ENCODE measurements at regions not wholly inside any gene's neighbourhood (a gene's known extent, or its start where the extent isn't known, plus 50 kb on each side); places are given as distances from the start of the nearest gene placed in this dataset.

DNA sequence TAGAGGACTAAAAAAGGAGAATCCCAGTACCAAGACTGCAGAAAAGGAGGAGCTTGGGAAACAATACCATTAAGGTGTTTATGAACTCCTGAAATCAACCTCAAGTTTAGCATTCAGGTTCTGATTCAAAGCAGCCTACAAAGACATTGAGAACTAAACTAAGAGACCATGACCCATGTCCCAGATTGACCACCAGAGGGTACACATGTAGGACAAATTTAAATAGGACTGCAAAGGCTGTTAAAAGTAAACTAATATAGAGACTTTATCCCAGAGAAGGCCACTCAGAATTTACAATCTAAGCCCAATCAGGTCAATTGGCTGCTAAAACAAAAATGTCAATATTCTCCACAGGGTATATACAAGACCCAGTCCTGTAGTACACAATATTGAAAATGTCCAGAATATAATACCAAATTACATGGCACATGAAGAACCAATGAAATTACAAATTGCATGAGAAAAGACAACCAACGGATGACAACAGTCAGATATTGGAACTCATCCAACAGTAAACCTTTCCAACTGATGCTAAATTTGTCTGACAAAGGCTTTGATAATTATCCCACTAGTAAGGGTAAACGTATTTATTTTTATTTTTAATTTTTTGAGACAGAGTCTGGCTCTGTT, 682.4 kb downstream of the UQCRFS1 start:
- TF ChIP-seq, protein P1, sequence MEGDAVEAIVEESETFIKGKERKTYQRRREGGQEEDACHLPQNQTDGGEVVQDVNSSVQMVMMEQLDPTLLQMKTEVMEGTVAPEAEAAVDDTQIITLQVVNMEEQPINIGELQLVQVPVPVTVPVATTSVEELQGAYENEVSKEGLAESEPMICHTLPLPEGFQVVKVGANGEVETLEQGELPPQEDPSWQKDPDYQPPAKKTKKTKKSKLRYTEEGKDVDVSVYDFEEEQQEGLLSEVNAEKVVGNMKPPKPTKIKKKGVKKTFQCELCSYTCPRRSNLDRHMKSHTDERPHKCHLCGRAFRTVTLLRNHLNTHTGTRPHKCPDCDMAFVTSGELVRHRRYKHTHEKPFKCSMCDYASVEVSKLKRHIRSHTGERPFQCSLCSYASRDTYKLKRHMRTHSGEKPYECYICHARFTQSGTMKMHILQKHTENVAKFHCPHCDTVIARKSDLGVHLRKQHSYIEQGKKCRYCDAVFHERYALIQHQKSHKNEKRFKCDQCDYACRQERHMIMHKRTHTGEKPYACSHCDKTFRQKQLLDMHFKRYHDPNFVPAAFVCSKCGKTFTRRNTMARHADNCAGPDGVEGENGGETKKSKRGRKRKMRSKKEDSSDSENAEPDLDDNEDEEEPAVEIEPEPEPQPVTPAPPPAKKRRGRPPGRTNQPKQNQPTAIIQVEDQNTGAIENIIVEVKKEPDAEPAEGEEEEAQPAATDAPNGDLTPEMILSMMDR (IDR thresholded peaks at IDR 0.05) = no peak
- Mint-ChIP-seq H3K27me3 (ENCODE audit: low read depth, poor library complexity) (peaks cover 3% of the 10 kb centered on the region), H3K27ac (no peak overlapping the region), H3K4me1 (no peaks in the 10 kb centered on the region), H3K36me3 (ENCODE audit: low read depth) (peaks cover 5% of the 10 kb centered on the region), H3K9me3 (peaks cover 33% of the 10 kb centered on the region), H3K4me3 (no peak overlapping the region)
- no peak for DNase-seq

GRCh38 chr19:28526038-28526437, 686.9 kb downstream of the UQCRFS1 start:
- Mint-ChIP-seq H3K4me3 (no peak overlapping the region), H3K36me3 (ENCODE audit: low read depth) (no peaks in the 10 kb centered on the region), H3K4me1 (peaks cover 1% of the 10 kb centered on the region), H3K9me3 (peaks cover 11% of the 10 kb centered on the region), H3K27ac (no peak overlapping the region), H3K27me3 (ENCODE audit: low read depth, poor library complexity) (no peaks in the 10 kb centered on the region)
- no peak for DNase-seq
- TF ChIP-seq, protein P1 (IDR thresholded peaks at IDR 0.05) = no peak

GRCh38 chr19:28523619-28524018, 689.3 kb downstream of the UQCRFS1 start:
- H3K4me1 Mint-ChIP-seq = peaks cover 26% of the 10 kb centered on the region
- H3K36me3 Mint-ChIP-seq (ENCODE audit: low read depth) = no peaks in the 10 kb centered on the region
- TF ChIP-seq, protein P1 (IDR thresholded peaks at IDR 0.05) = no peak
- H3K9me3 Mint-ChIP-seq = peaks cover 11% of the 10 kb centered on the region
- no peak for DNase-seq
- no peaks in the 10 kb centered on the region for H3K27me3 Mint-ChIP-seq (ENCODE audit: low read depth, poor library complexity)
- no peak overlapping the region for H3K4me3 Mint-ChIP-seq
- no peak overlapping the region for H3K27ac Mint-ChIP-seq

DNA sequence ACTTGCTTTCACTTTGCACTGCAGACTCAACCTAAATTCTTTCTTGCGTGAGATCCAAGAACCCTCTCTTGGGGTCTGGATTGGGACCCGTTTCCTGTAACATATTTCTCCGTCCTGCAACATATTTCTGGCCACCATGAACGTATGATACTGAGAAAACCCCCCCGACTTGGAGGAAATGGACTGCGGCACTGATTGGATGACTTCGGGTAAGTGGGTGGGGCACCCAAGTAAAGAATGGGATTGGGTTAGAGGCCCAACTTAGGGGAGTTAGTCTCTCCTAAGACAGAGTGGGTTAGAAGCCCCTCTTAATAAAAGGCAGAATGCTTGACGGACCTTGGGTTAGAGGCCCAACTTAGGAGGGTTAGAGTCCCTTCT, 690.4 kb downstream of the UQCRFS1 start:
- H3K27me3 Mint-ChIP-seq (ENCODE audit: low read depth, poor library complexity) = no peaks in the 10 kb centered on the region
- no peak overlapping the region for H3K4me3 Mint-ChIP-seq
- H3K27ac Mint-ChIP-seq = no peak overlapping the region
- H3K36me3 Mint-ChIP-seq (ENCODE audit: low read depth) = no peaks in the 10 kb centered on the region
- TF ChIP-seq, protein P1 (IDR thresholded peaks at IDR 0.05) = no peak
- peaks cover 29% of the 10 kb centered on the region for H3K4me1 Mint-ChIP-seq
- H3K9me3 Mint-ChIP-seq = peaks cover 11% of the 10 kb centered on the region
- no peak for DNase-seq

DNA sequence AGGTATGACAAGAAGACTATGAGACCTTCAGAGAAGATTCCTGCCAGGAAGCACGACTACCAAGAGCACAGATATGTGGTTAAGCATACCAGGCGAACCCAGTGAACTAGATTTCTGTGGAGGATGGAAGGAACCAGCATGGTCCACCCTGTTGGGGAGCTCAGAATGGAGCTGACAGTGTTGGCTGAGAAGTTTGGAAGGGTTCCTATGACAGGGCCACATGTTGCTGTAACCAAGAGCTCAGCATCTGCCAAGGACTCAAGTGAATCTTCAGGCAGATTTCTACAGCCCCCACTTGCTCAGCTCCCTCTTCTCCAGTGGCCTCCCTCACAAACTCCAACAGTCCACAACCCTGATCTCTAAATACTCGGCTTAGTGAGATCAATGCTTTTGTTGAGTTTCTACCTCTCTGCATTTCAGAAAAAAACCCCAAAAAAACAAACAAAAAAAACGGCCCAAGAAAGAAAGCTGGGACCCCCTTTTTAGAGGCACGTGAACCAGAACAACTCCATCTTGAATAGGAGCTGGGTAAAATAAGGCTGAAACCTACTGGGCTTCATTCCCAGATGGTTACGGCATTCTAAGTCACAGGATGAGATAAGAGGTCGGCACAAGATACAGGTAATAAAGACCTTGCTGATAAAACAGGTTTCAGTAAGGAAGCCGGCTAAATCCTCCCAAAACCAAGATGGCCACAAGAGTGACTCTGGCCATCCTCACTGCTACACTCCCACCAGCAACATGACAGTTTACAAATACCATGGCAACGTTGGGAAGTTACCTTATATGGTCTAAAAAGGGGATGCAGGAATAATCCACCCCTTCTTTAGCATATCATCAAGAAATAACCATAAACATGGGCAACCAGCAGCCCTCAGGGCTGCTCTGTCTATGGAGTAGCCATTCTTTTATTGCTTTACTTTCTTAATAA, 691.1 kb downstream of the UQCRFS1 start:
- no peak overlapping the region for H3K4me3 Mint-ChIP-seq
- H3K9me3 Mint-ChIP-seq = peaks cover 11% of the 10 kb centered on the region
- TF ChIP-seq, protein P1 (IDR thresholded peaks at IDR 0.05) = no peak
- no peak overlapping the region for H3K27ac Mint-ChIP-seq
- H3K36me3 Mint-ChIP-seq (ENCODE audit: low read depth) = no peaks in the 10 kb centered on the region
- H3K4me1 Mint-ChIP-seq = peaks cover 29% of the 10 kb centered on the region
- DNase-seq = no peak
- H3K27me3 Mint-ChIP-seq (ENCODE audit: low read depth, poor library complexity) = no peaks in the 10 kb centered on the region
